Stimulated activated CD4-positive, alpha-beta T cell treated with anti-CD3 and anti-CD28 coated beads, Interleukin-2, amount 100 ng/mL, for 24 hours (primary cell): ENCODE measurements at regions not wholly inside any gene's neighbourhood (a gene's known extent, or its start where the extent isn't known, plus 50 kb on each side); places are given as distances from the start of the nearest gene placed in this dataset.

ENCODE experiments used
- DNase-seq, 2 donors: peaks; one replicate each; pipeline ENCODE4 v3.0.0-alpha.2; 2020

- DNase-seq = no peak
Measured at GRCh38 chr15:70149667-70150404, 52.1 kb upstream of the TLE3 start.

GRCh38 chr15:70147778-70148177 lies 50.1 kb upstream of the TLE3 start:
- DNase-seq = no peak
